NB4 (cell line): ENCODE measurements at regions not wholly inside any gene's neighbourhood (a gene's known extent, or its start where the extent isn't known, plus 50 kb on each side); places are given as distances from the start of the nearest gene placed in this dataset.

ENCODE experiments used
- DNase-seq: peaks from one replicate; pipeline ENCODE4 v3.0.0; 2010; ENCODE audit warnings: low read depth
- H3K4me3 ChIP-seq: one replicate; pipeline ENCODE4 v1.5.1; 2011; ENCODE audit warnings: mild to moderate bottlenecking, low read depth, low read length, moderate library complexity
- CTCF ChIP-seq: IDR thresholded peaks from one replicate; pipeline ENCODE4 v1.5.1; 2012; ENCODE audit warnings: low read depth, low read length
- MAX ChIP-seq: IDR thresholded peaks from 2 replicates; pipeline ENCODE4 v1.6.1; 2011; ENCODE audit warnings: low read depth, low read length
- MYC ChIP-seq: IDR thresholded peaks from 2 replicates; pipeline ENCODE4 v1.6.1; 2011; ENCODE audit warnings: low read depth, low read length
- POLR2A ChIP-seq: IDR thresholded peaks from 2 replicates; pipeline ENCODE4 v1.6.1; 2011; ENCODE audit warnings: mild to moderate bottlenecking; ENCODE audit not compliant: insufficient read length; ENCODE audit errors: extremely low read depth

- TF ChIP-seq POLR2A (no peak), MAX (no peak), MYC (no peak), CTCF (no peak)
- DNase-seq: no peak
- no peak overlapping the region for H3K4me3 ChIP-seq
Observed at GRCh38 chr7:68272507-68272906, 1275.9 kb downstream of the TYW1 start.

- no peak for DNase-seq
- no peak overlapping the region for H3K4me3 ChIP-seq
- no peak for TF ChIP-seq MYC
- no peak for TF ChIP-seq POLR2A
- no peak for TF ChIP-seq CTCF
- TF ChIP-seq MAX: no peak
Observed at GRCh38 chr7:68276725-68277124, 1280.1 kb downstream of the TYW1 start.

- no peak for DNase-seq
- no peak for TF ChIP-seq POLR2A
- TF ChIP-seq MAX: no peak
- TF ChIP-seq CTCF: no peak
- TF ChIP-seq MYC: no peak
- H3K4me3 ChIP-seq: no peak overlapping the region
Observed at GRCh38 chr7:68279827-68280400, 1283.3 kb downstream of the TYW1 start.

GRCh38 chr7:68280931-68281330 is 1284.3 kb downstream of the TYW1 start:
- TF ChIP-seq CTCF: no peak
- TF ChIP-seq MYC: no peak
- no peak for TF ChIP-seq MAX
- TF ChIP-seq POLR2A: no peak
- no peak overlapping the region for H3K4me3 ChIP-seq
- DNase-seq: no peak

- no peak overlapping the region for H3K4me3 ChIP-seq
- no peak for DNase-seq
- no peak for TF ChIP-seq MAX
- TF ChIP-seq CTCF: no peak
- no peak for TF ChIP-seq MYC
- TF ChIP-seq POLR2A: no peak
Observed at GRCh38 chr7:68288144-68288593, 1291.5 kb downstream of the TYW1 start.

GRCh38 chr7:68291710-68292109 is 1295.1 kb downstream of the TYW1 start:
- DNase-seq: no peak
- no peak overlapping the region for H3K4me3 ChIP-seq
- no peak for TF ChIP-seq POLR2A
- no peak for TF ChIP-seq CTCF
- no peak for TF ChIP-seq MYC
- TF ChIP-seq MAX: no peak
